Stimulated activated CD4-positive, alpha-beta T cell treated with anti-CD3 and anti-CD28 coated beads, Interleukin-4, amount 100 ng/mL, for 48 hours (primary cell): ENCODE measurements at regions not wholly inside any gene's neighbourhood (a gene's known extent, or its start where the extent isn't known, plus 50 kb on each side); places are given as distances from the start of the nearest gene placed in this dataset.
"Not testable (repeated sequence)": the region's sequence is repeated elsewhere in the genome, so short reads cannot be mapped to it uniquely, and the experiment has no call there.

ENCODE experiments used
- DNase-seq, 2 donors: peaks; one replicate each; pipeline ENCODE4 v3.0.0-alpha.2; 2020; ENCODE audit warnings: low read depth in 2 of 2

DNA sequence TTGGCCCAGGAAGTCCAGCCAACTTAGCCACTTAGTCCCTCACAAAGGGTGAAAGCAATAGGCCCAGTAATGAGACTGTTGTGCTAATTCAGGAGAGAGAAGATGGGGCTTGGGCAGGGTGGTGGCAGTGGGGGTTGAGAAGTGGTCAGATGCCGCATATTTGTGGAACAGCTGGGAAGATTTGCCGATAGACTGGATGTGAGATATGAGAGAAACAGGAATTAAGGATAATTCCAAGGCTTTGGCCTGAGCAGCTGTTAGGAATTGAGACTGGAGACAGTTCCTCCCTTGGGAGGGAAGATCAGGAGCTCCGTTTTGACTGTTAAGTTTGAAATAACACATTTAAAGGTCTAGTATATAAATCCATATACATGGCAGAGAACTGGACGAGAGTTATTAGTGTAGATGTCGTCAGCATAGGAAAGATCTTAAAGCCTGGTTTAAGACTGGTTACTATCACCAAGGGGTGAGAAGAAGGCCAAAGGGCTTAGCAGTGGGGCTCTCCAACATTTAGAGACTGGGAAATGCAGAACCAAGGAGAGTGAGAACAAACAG, 323.7 kb upstream of the FAM78B start:
- DNase-seq, result no peak

DNA sequence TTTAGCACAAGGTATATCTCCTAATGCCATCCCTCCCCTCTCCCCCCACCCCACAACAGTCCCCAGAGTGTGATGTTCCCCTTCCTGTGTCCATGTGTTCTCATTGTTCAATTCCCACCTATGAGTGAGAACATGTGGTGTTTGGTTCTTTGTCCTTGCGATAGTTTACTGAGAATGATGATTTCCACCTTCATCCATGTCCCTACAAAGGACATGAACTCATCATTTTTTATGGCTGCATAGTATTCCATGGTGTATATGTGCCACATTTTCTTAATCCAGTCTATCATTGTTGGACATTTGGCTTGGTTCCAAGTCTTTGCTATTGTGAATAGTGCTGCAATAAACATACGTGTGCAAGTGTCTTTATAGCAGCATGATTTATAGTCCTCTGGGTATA, 327.0 kb upstream of the FAM78B start:
- not testable (repeated sequence) for DNase-seq

DNA sequence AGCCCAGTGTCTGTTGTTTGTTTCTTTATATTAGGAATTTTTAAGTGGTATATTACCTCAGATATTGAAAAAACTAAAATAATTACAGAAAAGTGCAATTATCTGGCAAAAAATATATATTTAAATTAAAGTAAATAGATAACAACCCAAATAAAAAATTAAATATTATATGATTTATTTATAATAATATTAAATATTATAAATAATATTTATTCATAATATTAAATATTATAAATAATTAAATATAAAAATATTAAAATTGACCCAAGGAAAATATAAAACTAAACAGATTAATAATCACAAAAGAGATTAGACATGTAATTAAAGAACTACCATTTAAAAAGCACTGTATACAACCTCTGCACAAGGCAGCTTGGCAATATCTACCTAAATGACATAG, 331.9 kb upstream of the POGK start:
- no peak for DNase-seq

DNA sequence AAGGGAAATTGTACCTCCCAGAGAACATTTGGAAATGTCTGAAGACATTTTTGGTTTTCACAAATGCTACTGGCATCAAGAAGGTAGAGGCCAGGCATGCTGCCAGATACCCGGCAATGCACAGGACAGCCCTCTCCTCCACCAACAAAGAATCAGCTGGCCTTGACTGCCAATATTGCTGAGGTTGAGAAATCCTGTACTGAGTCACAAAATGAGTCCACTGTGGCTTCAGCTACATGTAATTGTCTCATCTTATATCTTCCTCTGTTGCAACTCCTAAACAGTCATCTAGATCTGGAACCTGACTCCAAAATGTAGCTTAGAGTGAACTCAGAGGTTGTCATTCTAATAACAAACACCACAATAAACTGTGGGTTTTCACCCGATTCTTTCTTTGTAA, 327.5 kb upstream of the POGK start:
- no peak for DNase-seq

DNA sequence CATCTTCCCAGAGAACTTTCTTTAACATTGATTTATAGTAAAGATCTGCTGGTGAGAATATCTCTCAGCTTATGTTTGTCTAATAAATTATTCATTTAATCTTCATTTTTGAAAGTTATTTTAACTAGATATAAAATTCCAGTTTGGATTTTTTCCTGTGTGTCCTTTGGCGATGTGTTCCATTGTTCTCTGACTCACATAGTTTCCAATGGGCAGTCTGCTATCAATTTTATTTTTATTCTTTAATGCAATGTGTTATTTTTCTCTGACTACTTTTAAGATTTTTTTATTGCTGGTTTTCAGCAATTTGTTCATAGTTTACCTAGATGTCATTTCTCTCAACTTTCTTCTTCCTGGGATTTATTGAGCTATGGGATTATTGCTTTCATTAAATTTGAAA, 325.2 kb upstream of the POGK start:
- no peak for DNase-seq

DNA sequence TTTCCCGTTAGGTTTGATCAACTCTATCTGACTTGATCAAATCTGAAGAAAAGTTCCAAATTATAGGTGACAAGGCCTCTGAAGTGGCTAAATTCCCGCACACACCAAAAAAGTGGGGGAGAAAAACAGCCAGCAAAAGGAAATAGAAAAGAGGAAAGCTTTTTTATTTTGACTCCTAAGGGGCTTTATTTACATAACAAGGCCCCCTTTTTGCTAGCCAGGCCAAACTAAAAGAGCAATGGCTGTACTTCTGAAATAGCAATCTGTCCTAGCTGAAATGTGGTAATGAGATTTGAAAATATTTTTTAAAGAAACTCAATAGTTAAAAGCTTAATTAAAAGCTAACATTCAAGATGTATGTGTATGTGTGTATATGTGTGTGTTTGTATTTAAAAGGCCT, 311.5 kb upstream of the POGK start:
- no peak for DNase-seq

DNA sequence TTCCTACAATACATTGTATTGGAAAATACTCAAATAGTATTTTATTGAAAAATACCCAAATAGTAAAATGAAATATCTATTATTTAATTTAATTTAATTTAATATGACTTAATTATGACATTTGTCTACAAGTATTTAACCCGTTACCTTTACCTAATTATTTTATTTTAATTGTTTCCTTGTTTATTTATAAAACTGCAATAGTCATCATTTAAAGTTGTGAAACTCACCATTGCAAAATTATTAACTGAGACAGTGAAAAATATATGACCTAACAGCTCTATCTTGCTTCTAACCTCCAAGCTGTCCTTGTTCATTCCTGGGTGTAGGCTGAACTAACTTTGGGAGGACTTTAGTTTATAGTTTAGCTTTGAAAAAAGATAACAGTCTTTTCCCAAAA, 300.6 kb upstream of the POGK start:
- DNase-seq, result no peak

DNA sequence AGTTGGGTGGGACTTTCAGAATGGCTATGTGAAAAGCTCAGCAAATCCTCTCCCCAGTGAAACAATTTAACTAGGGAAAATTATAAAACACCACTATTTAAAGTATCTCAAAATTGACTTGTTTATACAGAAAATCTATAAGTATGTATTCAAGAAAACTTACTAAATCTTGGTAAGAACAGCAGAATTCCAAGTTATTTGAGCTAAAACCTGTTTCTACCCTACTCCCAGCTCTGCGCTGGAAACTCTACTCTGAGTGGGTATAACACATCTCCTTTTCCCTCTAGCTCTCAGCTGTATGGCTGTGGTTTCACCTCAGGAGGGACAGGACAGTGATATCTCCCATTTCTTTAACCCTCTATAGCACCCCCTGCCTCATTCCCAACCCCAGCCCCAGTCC, 295.2 kb upstream of the POGK start:
- no peak for DNase-seq

DNA sequence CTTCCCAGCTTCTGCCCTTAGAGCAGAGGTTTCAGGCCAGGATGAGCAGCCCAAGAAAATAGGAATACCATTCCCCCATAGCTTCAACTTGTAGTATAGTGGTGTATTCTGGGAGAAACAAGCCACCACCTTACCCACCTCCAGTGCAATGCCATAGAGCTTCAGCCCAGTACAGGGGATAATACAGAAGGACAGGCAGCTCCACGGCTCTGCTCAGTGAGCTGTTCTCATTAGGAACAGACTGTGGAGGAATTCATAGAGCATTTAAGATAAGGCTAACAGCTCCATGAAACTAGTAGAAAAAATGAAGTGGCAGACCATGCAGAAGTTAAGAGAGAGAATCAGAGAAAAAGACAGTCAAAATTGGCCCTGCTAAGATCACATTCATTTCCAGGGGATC, 294.7 kb upstream of the POGK start:
- DNase-seq, result no peak

DNA sequence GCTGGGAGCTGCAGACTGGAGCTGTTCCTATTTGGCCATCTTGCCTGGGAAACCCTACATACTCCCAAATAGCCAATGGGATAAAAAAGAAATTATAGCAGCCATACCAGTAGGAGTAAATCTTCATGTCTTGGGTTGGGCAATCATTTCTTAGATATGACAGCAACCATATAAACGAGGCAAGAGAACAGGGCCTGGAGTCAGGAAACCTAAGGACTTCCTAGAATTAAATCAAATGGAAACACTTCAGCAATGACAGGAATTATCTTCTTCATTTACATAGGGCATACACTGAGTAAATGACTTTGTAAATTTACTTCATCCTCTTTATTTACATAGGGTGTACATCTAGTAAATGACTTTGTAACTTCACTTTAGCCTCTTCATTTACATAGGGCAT, 286.6 kb upstream of the POGK start:
- no peak for DNase-seq

DNA sequence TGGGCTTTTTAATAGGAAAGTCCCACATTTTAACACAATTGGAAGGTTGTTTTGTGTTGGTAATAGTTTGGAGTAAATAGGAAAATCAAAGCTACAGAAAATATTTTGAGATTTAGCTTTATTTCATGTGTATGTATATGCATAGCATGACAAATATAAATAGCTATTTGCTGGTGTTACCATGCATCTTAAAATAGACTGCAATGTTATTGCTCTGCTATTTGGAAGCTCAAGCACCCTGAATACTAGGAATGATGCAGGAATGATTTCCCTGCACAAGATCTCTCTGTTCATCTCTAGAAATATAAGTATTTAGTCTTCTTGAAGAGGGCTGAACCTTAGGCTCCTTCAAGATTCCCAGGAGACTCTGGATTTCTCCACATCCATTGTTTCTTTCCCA, 268.3 kb upstream of the POGK start:
- no peak for DNase-seq

DNA sequence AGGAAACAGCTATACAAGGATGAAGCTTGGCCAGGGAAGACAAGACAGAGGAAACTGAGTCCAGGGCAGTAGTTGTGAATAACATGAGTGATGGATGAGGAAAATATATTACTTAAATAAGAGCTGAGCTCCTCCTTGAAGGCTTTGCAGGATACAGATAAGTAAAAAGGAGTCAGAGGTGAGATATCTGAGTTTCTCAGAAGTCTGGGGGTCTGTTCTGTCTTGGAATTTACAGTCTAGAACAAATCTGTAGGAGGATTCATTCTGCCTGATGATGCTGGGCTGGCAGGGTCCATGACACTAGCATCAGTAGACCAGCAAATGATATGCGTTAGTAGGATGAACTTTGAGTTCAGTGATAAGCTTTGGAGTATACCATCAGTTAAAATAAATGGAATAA, 266.1 kb upstream of the POGK start:
- no peak for DNase-seq

DNA sequence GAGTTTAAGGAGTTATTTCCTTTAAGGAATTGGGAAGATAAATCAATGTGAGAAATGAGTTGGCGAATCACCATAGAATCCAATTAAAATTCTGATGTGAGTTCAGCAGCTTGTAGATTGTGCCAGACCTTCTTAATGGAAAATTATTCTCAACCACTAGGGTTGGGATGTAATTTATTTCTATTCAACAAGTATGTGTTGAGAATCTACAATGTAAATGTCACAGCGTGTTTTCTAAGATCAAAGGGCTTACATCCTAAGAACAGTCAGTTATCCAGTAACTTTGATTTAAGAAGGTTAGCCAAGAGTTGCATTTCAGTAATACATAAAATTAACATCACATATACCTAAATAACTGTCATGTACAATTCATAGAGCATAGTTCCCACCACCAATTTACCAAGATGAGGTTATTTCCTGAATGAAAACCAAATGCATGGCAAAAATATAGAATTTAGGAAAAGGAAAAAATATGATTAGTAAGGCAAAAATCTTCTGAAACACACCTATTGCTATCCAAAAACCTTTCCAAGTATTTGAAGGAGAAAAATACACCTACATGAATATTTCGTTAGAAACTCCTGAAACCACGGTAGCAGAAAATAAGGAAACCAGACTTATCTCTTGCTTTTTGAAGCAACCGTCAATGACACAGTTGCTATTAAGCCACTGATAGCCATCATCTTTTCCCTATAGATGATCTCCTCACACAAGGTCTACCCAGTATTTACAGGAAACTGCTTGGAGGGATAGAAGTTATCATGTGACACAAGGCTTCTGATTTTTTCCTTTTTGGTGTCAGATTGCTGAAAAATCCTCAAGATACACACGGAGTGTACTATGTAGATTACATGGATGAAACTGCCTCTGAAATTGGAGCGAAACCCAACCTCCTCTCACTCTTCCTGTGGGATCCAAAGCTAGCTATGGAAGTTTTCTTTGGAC, 259.4 kb upstream of the POGK start:
- DNase-seq, result no peak

DNA sequence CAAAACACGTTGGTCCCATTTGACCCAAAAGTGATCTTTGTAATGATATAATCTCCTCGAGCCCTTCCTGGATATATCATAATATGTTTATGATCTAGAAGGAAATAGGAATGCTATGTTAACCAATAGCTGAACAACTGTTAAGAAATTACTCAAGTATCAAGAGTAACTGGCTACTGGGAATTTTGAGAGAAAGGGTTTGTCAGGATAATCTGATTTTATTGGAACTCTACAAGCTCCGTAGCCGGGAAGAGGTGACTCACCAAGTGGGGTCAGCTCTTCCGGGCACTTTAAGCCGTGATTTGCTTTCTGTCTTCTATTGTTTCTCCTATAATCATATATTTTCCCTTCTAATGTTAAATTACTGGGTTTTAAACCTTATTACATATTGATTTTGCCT, 250.5 kb upstream of the POGK start:
- DNase-seq, result no peak

DNA sequence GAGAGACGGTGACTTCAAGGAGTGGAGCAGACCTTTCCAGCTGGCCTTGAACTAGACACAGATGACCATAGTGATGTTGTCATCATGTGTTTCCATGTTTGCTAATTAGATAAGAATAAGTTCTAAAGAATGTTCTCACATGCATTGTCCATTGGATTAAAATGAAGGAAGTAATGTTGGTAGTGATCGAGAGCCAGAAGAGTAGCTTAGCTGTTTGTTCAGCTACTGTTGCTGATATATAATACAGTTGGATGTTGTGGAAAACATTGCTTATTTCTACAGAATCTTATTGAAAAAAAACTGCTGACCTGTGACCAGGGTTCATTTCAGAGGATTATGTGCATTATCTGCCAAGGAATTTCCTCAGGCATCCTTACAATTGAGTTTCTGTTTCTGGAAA, 249.1 kb upstream of the POGK start:
- DNase-seq, result no peak

DNA sequence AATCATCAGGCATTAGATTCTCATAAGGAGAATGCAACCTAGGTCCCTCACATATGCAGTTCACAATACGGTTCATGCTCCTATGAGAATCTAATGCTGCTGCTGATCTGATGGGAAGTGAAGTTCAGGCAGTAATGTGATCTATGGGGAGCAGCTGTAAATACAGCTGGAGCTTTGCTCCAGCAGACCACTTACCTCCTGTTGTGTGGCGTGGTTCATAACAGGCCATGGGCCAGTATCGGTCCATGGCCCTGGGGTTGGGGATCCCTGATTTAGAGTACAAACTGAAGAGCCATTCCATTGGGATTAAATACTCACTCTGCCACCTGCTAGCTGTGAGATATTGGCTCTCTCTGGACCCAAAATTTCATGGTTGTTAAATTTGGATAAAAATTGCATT, 244.6 kb upstream of the POGK start:
- no peak for DNase-seq

DNA sequence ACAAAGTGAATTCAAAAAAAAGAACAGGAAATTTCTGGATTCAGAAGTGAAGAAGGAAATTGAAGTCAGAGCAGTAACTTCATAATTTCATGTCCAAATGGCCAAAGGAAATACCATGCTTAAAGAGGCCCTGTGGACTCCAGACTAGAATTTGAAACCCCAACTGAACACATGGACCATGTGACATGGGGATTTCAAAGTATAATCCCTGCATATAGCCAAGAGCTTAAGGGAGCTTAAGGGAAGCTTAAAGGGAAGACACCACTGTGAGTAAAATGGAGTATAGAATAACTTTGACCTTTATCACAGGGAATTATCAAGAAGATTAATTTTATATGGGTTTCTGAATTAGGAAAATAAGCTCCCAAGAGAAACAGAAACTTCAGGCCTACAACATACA, 241.8 kb upstream of the POGK start:
- DNase-seq, result no peak

DNA sequence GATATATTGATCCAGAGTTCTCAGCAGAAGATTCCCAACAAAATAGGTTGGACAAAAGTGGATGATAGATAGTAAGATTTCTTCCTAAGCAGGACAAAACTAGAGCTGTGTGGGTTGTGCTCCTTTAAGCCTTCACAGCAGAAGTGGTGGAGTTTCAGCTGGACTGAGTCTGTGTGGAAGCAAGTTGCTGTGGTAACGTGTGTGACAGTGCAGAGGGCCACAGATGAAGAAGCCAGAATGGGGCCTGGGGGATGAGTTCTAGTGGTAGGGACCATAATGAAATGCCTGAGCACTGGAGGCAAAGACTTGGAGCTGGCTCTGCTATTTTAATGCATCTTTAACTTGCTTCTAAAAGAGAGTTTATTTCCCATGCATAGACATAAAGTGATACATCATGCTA, 238.7 kb upstream of the POGK start:
- DNase-seq, result no peak

DNA sequence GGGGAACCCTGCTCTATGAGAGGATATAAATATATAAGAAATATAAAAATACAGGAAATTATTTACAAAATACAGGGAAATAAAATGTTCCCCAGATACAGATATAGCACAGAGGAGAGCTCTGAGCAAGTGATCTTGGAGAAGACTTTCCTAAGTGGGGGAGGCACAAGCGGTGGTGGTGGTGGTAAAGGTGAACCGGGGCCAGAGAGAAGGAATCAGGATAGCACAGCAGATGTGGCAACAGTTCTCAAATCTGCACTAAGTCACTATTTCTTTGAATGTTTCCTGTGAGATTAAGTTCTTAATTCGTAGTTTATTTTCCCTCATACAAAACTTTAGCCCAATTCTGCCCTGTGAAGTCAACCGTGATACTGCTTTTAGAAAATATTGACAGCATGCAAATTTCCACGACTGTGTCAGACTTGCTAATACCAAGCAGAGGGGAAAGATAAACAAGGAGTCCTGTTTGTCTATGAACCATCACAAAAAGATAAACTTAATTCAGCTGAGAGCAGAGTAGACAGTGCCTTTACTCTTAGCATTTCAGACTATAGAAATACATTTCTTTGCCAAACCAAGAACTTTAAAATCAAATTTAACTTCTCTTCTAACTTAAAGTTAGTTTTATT, 237.5 kb upstream of the POGK start:
- no peak for DNase-seq

DNA sequence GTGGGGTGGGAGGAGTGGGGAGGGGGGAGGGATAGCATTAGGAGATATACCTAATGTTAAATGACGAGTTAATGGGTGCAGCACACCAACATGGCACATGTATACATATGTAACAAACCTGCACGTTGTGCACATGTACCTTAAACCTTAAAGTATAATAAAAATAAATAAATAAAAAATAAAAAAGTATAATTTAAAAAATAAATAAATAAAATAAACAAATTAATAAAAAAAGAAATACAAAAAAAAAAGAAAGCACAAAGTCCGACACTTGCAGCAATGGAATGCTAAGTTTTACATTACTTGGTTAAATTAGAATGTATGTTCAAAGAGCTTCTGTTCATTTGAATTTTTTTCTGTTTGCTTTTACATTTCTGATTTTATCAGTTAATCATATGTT, 236.5 kb upstream of the POGK start:
- not testable (repeated sequence) for DNase-seq

DNA sequence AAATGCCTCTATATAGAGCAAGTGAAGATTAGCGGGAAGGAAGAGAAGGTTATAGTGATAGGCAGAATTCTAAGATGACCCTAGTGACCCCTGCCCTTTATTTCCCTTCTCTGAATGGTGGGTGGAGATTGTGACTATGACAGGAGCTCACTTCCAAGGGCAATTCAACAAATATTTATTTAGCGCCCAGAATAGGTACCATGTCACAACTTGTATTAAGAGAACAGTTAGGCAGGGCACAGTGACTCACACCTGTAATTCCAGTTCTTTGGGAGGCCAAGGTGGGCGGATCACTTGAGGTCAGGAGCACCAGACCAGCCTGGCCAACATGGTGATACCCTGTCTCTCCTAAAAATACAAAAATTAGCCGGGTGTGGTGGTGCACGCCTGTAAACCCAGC, 236.0 kb upstream of the POGK start:
- DNase-seq, result no peak

DNA sequence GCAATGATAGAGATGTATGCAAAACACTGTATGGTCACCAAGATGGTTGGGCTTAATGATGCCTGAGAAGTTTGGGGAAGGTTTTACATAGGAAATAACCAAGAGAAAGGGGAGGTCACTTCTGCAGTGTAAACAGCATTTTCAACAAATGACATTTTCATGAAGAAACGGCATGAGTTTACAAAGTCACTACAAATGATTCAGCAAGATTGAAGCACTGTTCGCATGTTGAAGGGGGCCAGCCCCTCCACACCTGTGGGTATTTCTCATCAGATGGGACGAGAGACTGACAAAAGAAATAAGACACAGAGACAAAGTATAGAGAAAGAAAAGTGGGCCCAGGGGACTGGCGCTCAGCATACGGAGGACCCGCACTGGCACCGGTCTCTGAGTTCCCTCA, 234.1 kb upstream of the POGK start:
- no peak for DNase-seq

DNA sequence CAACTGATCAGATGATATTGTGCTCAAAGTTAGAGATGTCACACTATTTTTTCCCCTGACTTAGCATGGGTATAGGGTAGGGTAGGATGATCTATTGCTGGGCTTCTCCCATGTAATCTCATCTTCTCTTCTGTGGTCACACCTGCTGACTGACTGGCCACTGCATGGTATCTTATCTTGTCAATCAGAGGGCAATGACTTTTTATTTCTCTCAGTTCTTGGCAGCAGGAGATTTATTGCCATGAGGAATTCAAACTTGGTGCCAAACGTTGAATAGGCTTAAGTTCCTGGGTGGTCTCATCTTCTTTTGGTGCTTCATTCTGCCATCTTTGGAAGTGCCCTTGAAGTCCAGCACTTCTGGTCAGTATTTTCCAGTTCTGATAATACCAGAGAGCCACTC, 226.4 kb upstream of the POGK start:
- DNase-seq, result no peak
